A172 (cell line): ENCODE measurements at regions not wholly inside any gene's neighbourhood (a gene's known extent, or its start where the extent isn't known, plus 50 kb on each side); places are given as distances from the start of the nearest gene placed in this dataset.

ENCODE experiments used
- DNase-seq: peaks from one replicate; pipeline ENCODE4 v3.0.0-alpha.2; 2015; ENCODE audit warnings: low spot score

GRCh38 chr5:135218790-135219568, 180.1 kb downstream of the MACROH2A1 start:
- DNase-seq, result no peak

DNA sequence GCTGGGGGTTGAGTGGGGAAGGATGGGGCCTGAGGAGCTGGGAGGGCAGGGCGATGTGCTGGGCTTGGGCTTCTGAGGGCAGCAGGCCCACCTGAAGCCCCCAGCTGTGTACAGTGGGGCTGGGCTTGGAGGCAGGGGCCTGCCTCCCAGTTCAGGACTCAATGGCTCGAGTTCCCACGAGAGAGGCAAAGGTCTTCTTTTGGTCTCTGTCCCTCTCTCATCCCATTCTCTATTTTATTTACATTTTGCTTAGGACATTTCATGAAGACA, 180.6 kb downstream of the MACROH2A1 start:
- DNase-seq, result no peak

DNA sequence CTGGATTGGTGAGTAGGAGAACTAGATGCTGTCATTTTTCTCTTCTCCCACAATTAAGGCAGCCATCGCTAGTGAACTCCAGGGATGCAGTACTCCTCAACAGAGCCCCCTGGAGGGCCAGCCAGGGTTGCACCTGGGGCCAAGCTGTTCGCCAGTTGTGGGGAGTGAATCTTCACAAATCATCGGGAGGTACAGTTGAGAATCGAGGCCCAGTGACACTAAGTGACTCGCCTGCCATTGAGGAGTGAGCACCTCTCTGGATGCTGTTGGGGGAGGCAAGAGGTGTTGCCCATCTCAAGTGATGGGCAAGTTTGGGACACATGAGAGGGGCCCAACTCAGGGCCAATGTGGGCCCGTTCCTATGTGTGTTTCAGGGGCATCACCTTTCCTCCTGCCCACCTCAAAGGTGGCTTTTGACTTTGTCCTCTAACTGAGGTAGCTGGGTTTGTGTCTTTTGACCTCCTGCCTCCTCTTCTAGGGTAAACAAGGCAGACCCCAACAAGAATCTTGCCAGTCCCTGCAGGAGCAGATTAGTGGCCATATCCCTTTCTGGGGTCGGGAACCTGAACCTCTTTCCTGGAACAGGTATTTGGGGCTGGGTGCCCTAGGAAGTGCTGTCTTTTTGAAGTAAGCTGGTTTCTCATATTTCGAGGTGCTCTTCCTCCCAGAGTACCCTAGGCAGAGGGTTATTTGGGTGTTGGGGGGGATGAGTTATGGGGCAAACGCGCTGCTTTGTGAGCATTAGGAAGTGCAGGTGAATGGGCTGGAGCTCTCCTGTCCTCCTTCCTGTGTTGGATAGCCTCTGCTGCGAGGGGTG, 181.2 kb downstream of the MACROH2A1 start:
- DNase-seq, result no peak

GRCh38 chr5:135216471-135217343, 182.3 kb downstream of the MACROH2A1 start:
- DNase-seq, result no peak

- DNase-seq, result no peak
These were observed 181.8 kb upstream of the PITX1 start for GRCh38 chr5:135215617-135216470.

DNA sequence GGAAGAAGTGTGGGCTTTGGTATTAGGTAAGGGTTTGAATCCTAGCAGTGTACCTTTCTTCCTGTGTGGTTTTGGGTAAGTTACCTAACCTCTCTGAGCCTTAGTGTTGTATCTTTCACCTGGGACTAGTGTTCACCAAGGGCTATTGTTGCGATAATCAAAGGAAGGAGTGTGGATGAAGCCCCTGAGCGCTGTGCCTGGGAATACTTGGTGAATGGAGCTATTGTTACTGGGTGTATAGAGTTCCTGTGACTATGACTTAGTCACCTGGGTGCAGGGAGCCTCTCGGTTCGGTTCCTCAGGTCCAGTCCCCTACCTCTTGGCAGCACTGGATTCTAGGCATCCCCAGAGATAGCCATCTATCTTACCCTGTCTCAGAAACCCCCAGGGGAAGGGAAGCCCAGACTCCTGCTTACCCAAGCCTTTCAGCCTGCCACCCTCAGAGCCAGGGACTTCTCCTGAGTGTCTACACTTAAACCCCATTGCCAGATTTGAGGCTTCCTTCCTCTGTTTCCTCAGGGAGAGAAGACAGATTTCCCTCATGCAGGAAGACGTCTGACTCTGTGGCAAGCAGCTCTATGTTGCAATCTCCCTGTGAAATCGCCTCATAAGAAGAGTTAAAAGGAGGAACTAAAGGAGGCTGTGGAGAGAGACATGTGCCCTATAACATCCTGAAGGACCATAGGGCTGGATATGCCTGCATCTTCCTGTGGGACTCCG, 181.0 kb upstream of the PITX1 start:
- DNase-seq, result no peak

DNA sequence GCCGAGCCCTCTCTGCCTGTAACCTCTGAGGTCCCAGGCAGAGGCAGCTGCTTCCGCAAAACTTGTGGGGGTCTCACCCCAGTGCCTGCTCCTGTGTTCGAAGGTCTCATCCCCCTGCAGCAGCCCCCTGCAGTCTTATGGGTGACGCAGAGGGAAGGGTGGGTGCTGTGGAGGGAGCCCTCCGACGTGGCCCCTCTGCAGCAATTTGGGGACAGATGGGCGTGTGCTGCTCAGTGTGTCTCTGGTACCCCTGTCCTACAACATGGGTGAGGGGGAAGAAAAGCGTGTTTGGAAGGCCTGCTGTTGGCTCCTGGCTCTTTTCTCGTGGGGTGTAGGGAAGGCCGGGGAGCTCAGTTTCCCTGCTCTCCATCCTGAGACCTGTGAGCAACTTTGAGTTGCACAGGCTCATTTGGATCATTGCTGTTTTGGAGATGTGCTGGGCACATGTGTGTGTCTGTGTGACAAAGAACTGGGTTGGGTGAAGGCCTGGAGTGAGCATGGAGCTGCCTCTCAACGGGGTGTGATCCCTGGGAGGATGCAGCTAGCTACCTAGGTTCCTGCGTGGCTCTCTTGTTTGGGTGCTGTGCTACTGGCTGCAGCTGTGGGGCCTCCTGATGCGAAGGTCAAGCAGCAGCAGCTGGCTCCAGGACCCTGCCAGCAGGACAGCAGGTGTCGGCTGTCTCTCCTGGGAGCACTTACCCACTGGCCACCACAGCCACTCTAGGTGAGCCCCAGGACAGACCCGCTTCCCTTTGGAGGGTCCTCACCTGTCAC, 179.6 kb upstream of the PITX1 start:
- no peak for DNase-seq

GRCh38 chr5:135213027-135213386, 179.0 kb upstream of the PITX1 start:
- DNase-seq, result no peak

DNA sequence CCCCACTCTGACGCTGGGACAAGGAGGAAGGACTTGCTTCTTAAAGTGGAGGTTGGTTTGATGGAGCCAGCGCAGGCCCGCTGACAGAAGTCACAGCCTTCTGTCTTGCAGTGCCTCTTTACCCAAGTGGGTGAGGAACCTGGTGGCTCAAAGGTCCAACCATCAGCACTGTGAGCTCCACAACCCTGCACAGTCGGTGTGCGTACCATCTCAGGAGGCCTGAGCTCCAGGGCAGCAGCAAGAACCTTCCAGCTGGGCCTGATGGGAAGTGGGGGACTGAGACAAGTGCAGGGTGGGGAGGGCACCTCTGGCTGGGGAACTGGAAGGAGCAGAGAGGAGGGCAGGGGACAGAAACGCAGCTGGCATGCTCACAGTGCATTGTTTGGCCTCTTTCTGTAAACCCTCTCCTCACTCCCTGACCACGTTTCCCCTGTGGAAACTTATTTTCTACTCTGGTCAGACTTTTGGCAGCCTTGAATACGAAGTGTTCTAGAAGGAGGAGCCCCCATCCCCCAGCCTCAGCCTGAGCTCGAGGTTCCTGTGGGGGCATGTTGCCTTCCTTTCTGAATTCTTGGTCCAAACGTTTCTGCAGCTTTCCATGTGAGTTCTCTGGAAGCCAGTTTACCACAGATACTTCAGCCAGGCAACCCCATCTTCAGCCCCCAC, 178.5 kb upstream of the PITX1 start:
- DNase-seq, result no peak

DNA sequence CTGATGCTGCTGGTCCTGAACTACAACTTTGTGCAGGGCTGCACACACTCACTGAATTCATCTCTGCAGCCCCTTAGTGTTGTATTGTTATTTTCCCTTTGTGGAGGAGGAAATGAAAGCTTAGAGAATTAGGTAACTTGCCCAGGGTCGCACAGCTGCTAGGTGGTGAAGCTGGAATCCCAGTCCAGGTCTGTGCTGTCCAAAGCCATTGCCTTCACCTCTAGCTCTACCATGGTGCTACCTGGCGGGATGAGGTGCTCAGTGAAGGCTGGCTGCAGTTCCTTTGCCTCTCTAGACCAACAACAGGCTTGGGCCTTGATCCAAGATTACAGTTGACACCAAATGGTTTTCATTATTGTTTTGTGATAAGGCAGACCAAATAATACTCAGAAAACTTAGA, 177.8 kb upstream of the PITX1 start:
- DNase-seq, result no peak

GRCh38 chr5:135211083-135211790, 177.2 kb upstream of the PITX1 start:
- no peak for DNase-seq

- peak; percentile 54 for DNase-seq
These were observed 176.4 kb upstream of the PITX1 start for GRCh38 chr5:135210286-135211055.

DNA sequence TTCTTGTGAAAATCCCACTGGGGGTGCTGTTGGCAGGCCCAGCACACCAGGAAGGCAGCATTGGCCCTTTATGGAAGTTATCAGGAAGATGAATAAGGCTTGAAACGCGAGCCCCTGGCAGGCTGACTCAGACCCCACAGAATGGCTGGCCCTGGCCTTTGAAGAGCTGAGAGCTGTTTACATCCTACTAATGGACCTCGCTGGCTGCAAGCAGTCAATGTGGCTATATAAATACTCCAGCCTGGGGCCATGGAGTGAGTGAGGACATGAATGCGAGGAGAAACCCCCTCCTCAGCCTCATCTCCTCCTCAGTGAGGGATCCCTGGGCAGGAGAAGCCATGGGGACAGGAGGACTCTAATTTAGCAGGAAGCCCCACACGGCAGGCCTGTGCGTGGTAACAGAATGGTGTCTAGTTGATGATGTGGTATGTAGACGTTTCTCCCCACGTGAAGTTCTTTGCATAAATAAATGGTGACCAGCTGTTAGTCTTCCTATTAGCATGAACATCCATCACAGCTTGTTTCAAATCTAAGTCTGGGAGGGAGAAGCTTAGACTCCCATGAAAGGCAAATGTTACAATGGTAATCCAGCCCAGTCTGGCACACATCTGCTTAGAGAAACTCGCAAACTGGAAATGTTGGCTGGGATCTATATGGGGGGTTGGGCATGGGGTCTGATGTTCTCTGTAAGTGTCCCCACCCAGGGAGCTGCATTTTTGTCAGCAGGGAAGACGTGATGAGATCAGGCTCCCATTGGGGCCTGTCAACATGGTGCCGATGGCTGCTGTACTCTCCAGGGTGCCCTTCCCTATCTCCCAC, 175.1 kb upstream of the PITX1 start:
- DNase-seq, result no peak

DNA sequence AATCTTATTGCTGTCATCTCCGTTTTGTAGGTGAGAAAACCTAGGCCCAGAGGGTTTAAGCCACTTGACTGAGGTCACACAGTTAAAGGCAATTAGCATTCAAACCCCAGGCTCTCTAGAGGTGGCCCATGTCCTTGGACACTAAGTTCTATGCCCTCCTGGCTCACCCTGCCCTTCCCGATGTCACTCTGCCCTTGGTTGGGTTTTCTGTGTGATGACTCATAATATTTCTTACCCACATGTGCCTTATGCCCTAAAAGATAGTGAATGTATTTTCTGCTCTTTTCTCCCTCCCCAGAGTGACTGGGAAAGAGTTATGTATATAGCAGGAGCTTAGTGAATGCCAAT, 174.5 kb upstream of the PITX1 start:
- peak; percentile 97 for DNase-seq

DNA sequence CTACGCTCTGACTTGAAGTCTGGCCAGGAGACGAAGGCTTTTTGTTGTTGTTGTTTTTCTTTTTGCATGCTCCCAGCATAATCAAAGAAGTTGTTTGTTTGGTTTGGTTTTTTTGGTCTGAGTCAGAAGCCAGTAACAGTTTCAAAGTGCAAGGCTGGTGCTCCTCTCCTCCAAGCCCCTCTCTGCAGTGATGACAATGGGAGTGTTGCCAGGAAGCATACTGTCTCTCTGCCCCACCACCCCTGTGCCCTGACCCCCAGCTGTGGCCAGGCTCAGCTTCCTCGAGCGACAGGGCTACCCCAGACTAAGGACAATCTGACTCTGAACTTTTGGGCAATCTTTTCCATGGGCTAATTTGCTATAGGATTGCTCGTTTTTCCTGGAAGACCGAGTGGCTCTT, 173.8 kb upstream of the PITX1 start:
- DNase-seq, result no peak

GRCh38 chr5:135206862-135207261, 172.8 kb upstream of the PITX1 start:
- DNase-seq, result no peak

DNA sequence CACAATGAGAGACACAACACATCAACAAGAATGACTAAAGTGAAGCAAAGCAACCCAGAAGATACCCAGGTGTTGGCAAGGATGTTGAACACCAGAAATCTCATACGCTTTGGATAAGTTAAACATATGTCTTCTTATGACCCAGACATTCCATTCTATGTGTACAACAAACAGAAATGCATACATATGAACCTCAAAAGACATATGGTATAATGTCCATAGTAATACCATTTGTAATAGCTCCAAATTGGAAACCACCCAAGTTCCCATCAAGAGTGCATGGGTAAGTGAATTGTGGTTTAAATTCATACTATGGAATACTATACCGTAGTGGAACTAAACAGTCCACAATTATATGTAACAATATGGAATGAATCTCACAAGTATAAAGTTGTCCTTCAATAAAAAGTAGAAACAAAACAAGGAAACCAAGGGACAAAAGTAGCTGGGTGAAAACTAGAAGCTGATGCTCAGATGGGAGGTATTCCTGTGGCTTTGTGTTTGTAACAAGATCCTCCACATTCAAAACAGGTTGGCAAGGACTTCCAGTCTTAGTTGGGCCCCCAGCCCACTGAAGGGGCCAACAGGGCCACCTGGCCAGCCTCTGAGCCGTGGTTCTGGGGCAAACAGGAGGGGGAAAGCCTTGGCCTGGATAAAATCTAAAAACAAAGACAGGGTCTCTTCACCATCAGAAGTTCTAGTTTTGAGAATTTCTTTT, 171.8 kb upstream of the PITX1 start:
- DNase-seq, result no peak
